Large intestine (tissue), 3 donors: ENCODE measurements at regions not wholly inside any gene's neighbourhood (a gene's known extent, or its start where the extent isn't known, plus 50 kb on each side); places are given as distances from the start of the nearest gene placed in this dataset.

Experiments used
- DNase-seq, 2 donors: peaks; one replicate each; pipeline versions ENCODE4 v3.0.0 to v3.0.0-alpha.2; 2013
- H3K27ac ChIP-seq: one replicate; pipeline ENCODE4 v1.5.1; 2013; ENCODE audit warnings: low read length
- H3K27me3 ChIP-seq: 2 replicates; pipeline ENCODE4 v1.6.1; 2013; ENCODE audit warnings: low read length; ENCODE audit not compliant: control insufficient read depth, insufficient read depth
- H3K36me3 ChIP-seq: 2 replicates; pipeline ENCODE4 v1.6.1; 2013; ENCODE audit warnings: low read length; ENCODE audit not compliant: control insufficient read depth, insufficient read depth
- H3K4me1 ChIP-seq: one replicate; pipeline ENCODE4 v1.6.1; 2013; ENCODE audit warnings: low read length; ENCODE audit not compliant: control insufficient read depth, insufficient read depth
- H3K4me3 ChIP-seq: one replicate; pipeline ENCODE4 v1.5.1; 2013; ENCODE audit warnings: low read length
- H3K9me3 ChIP-seq: one replicate; pipeline ENCODE4 v1.6.1; 2013; ENCODE audit warnings: mild to moderate bottlenecking, low read depth, low read length, moderate library complexity; ENCODE audit not compliant: control insufficient read depth
- WGBS: methylation state at CpG from one replicate; pipeline ENCODE4 v1.1.5; 2013; ENCODE audit warnings: low lambda C conversion rate; ENCODE audit not compliant: insufficient coverage; 5-methylcytosine and 5-hydroxymethylcytosine counted together

- WGBS = no CpG with 5 or more reads among the region's 11 CpGs
- no peaks in the 10 kb centered on the region for H3K27me3 ChIP-seq
- H3K9me3 ChIP-seq = no peaks in the 10 kb centered on the region
- H3K4me3 ChIP-seq = no peak overlapping the region
- no peaks in the 10 kb centered on the region for H3K36me3 ChIP-seq
- H3K27ac ChIP-seq = no peak overlapping the region
- no peaks in the 10 kb centered on the region for H3K4me1 ChIP-seq
- no peak for DNase-seq
These were observed 533.1 kb upstream of the CDH4 start for GRCh38 chr20:60718743-60719480.

- H3K27ac ChIP-seq = no peak overlapping the region
- no peak overlapping the region for H3K4me3 ChIP-seq
- H3K4me1 ChIP-seq = no peaks in the 10 kb centered on the region
- no peaks in the 10 kb centered on the region for H3K9me3 ChIP-seq
- H3K36me3 ChIP-seq = no peaks in the 10 kb centered on the region
- WGBS = 68% methylated on average over 3 of the region's 4 CpGs
- DNase-seq = no peak
- H3K27me3 ChIP-seq = no peaks in the 10 kb centered on the region
These were observed 526.7 kb upstream of the CDH4 start for GRCh38 chr20:60725311-60725906.

GRCh38 chr20:60727425-60727824, 524.6 kb upstream of the CDH4 start:
- Histone ChIP-seq H3K27me3 (no peaks in the 10 kb centered on the region), H3K9me3 (no peaks in the 10 kb centered on the region), H3K4me3 (no peak overlapping the region), H3K27ac (no peak overlapping the region), H3K36me3 (no peaks in the 10 kb centered on the region), H3K4me1 (no peaks in the 10 kb centered on the region)
- no peak for DNase-seq
- no CpG with 5 or more reads among the region's 1 CpG for WGBS

- no peaks in the 10 kb centered on the region for H3K36me3 ChIP-seq
- H3K4me1 ChIP-seq = no peaks in the 10 kb centered on the region
- WGBS = 84% methylated on average over 3 of the region's 4 CpGs
- no peak for DNase-seq
- H3K9me3 ChIP-seq = no peaks in the 10 kb centered on the region
- no peak overlapping the region for H3K27ac ChIP-seq
- H3K4me3 ChIP-seq = no peak overlapping the region
- H3K27me3 ChIP-seq = no peaks in the 10 kb centered on the region
These were observed 523.4 kb upstream of the CDH4 start for GRCh38 chr20:60728705-60729104.

GRCh38 chr20:60729135-60729900, 522.7 kb upstream of the CDH4 start:
- Histone ChIP-seq H3K4me3 (no peak overlapping the region), H3K36me3 (no peaks in the 10 kb centered on the region), H3K9me3 (no peaks in the 10 kb centered on the region), H3K4me1 (no peaks in the 10 kb centered on the region), H3K27me3 (no peaks in the 10 kb centered on the region), H3K27ac (no peak overlapping the region)
- no peak for DNase-seq
- WGBS = no CpG with 5 or more reads among the region's 7 CpGs

GRCh38 chr20:60732322-60732721, 519.7 kb upstream of the CDH4 start:
- WGBS = no CpG with 5 or more reads among the region's 3 CpGs
- Histone ChIP-seq H3K4me1 (no peaks in the 10 kb centered on the region), H3K36me3 (no peaks in the 10 kb centered on the region), H3K27me3 (no peaks in the 10 kb centered on the region), H3K27ac (no peak overlapping the region), H3K4me3 (no peak overlapping the region), H3K9me3 (no peaks in the 10 kb centered on the region)
- DNase-seq = no peak

GRCh38 chr20:60748086-60748485, 504.0 kb upstream of the CDH4 start:
- H3K4me1 ChIP-seq = no peaks in the 10 kb centered on the region
- WGBS = no CpG with 5 or more reads among the region's 6 CpGs
- DNase-seq = no peak
- H3K27ac ChIP-seq = no peak overlapping the region
- no peak overlapping the region for H3K4me3 ChIP-seq
- H3K27me3 ChIP-seq = no peaks in the 10 kb centered on the region
- H3K9me3 ChIP-seq = no peaks in the 10 kb centered on the region
- no peaks in the 10 kb centered on the region for H3K36me3 ChIP-seq

GRCh38 chr20:60749804-60750602, 502.1 kb upstream of the CDH4 start:
- no peak overlapping the region for H3K27ac ChIP-seq
- no peaks in the 10 kb centered on the region for H3K4me1 ChIP-seq
- 100% methylated on average over 3 of the region's 11 CpGs for WGBS
- no peaks in the 10 kb centered on the region for H3K27me3 ChIP-seq
- H3K9me3 ChIP-seq = no peaks in the 10 kb centered on the region
- DNase-seq = no peak
- H3K4me3 ChIP-seq = no peak overlapping the region
- no peaks in the 10 kb centered on the region for H3K36me3 ChIP-seq

GRCh38 chr20:60750909-60751308, 501.2 kb upstream of the CDH4 start:
- Histone ChIP-seq H3K4me1 (no peaks in the 10 kb centered on the region), H3K27me3 (no peaks in the 10 kb centered on the region), H3K9me3 (no peaks in the 10 kb centered on the region), H3K4me3 (no peak overlapping the region), H3K27ac (no peak overlapping the region), H3K36me3 (no peaks in the 10 kb centered on the region)
- WGBS = no CpG with 5 or more reads among the region's 10 CpGs
- no peak for DNase-seq

- Histone ChIP-seq H3K9me3 (no peaks in the 10 kb centered on the region), H3K4me1 (no peaks in the 10 kb centered on the region), H3K4me3 (no peak overlapping the region), H3K36me3 (no peaks in the 10 kb centered on the region), H3K27me3 (no peaks in the 10 kb centered on the region), H3K27ac (no peak overlapping the region)
- no CpG with 5 or more reads among the region's 7 CpGs for WGBS
- DNase-seq = no peak
These were observed 500.2 kb upstream of the CDH4 start for GRCh38 chr20:60751826-60752225.
